HFFc6 (cell line): ENCODE measurements at regions not wholly inside any gene's neighbourhood (a gene's known extent, or its start where the extent isn't known, plus 50 kb on each side); places are given as distances from the start of the nearest gene placed in this dataset.
"Not testable (repeated sequence)": the region's sequence is repeated elsewhere in the genome, so short reads cannot be mapped to it uniquely, and the experiment has no call there.

ENCODE experiments used
- DNase-seq: peaks from one replicate; pipeline ENCODE4 v3.0.0-alpha.2; 2018
- H3K27ac Mint-ChIP-seq: 2 replicates; pipeline ENCODE4 v1.8.0; 2020; ENCODE audit warnings: mild to moderate bottlenecking, mixed read lengths
- H3K27me3 Mint-ChIP-seq: 2 replicates; pipeline ENCODE4 v1.8.0; 2021; ENCODE audit warnings: mild to moderate bottlenecking, moderate library complexity, mixed read lengths; ENCODE audit not compliant: insufficient read depth
- H3K36me3 Mint-ChIP-seq: 2 replicates; pipeline ENCODE4 v1.8.0; 2021; ENCODE audit warnings: low read depth, mixed read lengths
- H3K4me1 Mint-ChIP-seq: 2 replicates; pipeline ENCODE4 v1.8.0; 2020; ENCODE audit warnings: low read depth, mixed read lengths
- H3K4me3 Mint-ChIP-seq: 2 replicates; pipeline ENCODE4 v1.8.0; 2020; ENCODE audit warnings: mild to moderate bottlenecking, moderate library complexity, mixed read lengths
- H3K9me3 Mint-ChIP-seq: 2 replicates; pipeline ENCODE4 v1.8.0; 2020; ENCODE audit warnings: mild to moderate bottlenecking, mixed read lengths
- CTCF ChIP-seq: fragments of 200-600 bp; sonication (generic); IDR thresholded peaks from 2 replicates; pipeline ENCODE4 v1.5.0; 2021; ENCODE audit warnings: antibody characterized with exemption, mild to moderate bottlenecking

DNA sequence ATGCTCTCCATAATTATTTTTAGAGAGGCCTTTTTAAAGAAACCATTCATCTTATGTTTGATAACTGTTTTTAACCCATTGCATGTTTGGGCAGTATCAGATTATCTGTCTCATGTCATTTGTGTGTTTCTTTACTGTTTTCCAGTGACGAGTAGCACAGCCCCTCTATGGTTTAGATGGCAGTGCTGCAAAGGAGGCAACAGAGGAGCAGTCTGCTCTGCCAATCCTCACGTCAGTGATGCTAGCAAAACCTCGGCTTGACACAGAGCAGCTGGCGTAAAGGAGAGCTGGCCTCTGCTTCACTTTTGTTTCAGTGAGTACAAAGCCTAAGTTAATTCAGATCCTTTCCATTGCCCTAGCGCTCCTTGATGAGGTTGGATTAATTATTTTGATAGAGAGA, 80.4 kb upstream of the GARIN1A start:
- Mint-ChIP-seq H3K4me1 (peaks cover 10% of the 10 kb centered on the region), H3K27me3 (peaks cover 6% of the 10 kb centered on the region), H3K27ac (no peak overlapping the region), H3K36me3 (peaks cover 20% of the 10 kb centered on the region), H3K9me3 (no peaks in the 10 kb centered on the region), H3K4me3 (no peak overlapping the region)
- no peak for TF ChIP-seq CTCF
- DNase-seq = no peak

DNA sequence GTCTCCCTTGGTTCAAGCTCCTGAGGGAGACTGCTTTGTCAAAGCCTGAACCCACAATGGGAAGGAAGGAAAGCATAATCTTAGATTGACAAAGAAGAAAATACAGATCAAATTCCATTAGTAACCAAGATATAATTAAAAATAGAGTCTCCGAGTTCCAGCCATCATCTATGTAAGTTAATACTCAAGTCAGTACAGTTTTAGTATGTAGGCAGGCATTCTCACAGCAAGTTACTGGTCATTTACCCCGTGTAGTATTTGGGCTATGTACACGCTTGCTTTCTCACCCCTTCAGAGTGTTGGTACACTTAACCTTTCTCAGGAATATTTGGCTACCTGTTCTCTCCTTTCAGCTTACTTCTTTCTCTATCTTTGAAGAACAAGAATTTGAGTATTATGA, 79.9 kb upstream of the GARIN1A start:
- Mint-ChIP-seq H3K4me1 (peaks cover 10% of the 10 kb centered on the region), H3K36me3 (peaks cover 18% of the 10 kb centered on the region)
- H3K4me3 Mint-ChIP-seq, H3K9me3 Mint-ChIP-seq, DNase-seq, H3K27me3 Mint-ChIP-seq, H3K27ac Mint-ChIP-seq: not testable (repeated sequence)

GRCh38 chr7:128594061-128594460, 78.0 kb upstream of the GARIN1A start:
- not testable (repeated sequence) for H3K9me3 Mint-ChIP-seq, H3K27me3 Mint-ChIP-seq, H3K4me3 Mint-ChIP-seq, DNase-seq
- H3K27ac Mint-ChIP-seq = peak overlapping the region; percentile 25; the same call in 1 of the 2 replicates
- peaks cover 17% of the 10 kb centered on the region for H3K36me3 Mint-ChIP-seq
- H3K4me1 Mint-ChIP-seq = peaks cover 16% of the 10 kb centered on the region

GRCh38 chr7:128596336-128597128, 75.6 kb upstream of the GARIN1A start:
- not testable (repeated sequence) for DNase-seq
- peaks cover 24% of the 10 kb centered on the region for H3K36me3 Mint-ChIP-seq

DNA sequence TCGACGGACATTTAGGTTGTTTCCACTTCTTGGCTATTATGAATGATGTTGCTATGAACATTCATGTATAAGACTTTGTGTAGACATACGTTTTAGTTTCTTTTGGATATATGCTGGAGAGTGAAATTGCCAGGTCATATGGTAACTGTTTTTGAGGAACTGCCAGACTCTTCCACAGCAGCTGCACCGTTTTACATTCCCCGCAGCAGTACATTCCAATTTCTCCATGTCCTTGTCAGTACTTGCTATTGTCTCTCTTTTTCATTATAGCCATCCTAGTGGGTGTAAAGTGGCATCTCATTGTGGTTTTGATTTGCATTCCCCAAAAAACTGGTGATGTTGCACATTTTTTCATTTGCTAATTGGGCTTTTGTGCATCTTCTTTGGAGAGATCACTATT, 73.1 kb upstream of the GARIN1A start:
- not testable (repeated sequence) for DNase-seq, H3K27me3 Mint-ChIP-seq, H3K4me3 Mint-ChIP-seq, H3K9me3 Mint-ChIP-seq, H3K27ac Mint-ChIP-seq
- Mint-ChIP-seq H3K4me1 (peaks cover 19% of the 10 kb centered on the region), H3K36me3 (peaks cover 22% of the 10 kb centered on the region)

More at GRCh38 chr7:128596336-128597128, 75.6 kb upstream of the GARIN1A start:
- not testable (repeated sequence) for H3K9me3 Mint-ChIP-seq, H3K27me3 Mint-ChIP-seq, H3K4me3 Mint-ChIP-seq
- peaks cover 19% of the 10 kb centered on the region for H3K4me1 Mint-ChIP-seq
- 0 out of 2 replicates have a peak overlapping the region, but pooled peaks have one; percentile 11 for H3K27ac Mint-ChIP-seq

DNA sequence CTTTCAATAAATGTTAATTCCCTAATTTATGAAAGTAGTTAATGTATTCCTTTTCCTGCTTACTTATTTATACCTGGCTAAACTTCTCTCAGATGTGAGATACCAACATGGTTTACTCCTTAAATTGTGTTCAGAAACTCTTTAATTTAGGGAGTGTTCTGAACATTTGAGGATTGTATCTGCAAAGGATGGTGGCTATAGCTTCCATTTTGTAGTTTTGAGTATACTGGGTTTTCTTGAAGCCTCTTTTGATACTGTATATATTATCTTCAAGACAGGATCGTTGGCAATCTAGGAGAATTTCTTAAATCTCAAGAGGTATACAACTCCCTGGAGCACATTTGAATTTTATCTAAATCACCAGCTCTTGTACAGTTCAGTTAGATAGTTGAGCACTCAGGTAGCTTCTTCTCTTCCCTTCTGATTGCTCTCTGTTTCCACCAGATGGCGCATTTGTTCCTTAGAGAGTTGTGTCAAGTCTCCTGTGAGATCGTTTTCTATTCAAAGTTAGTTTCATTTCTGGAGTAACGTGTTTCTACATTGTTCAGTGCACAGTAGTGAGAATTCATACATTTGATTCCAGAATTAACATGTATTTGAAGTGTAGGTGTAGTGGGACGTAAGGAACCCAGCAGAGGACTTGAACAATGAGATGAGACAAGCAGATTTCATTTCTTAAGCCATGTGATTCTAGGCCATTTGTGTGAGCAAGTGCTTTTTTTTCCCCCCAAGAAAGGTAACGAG, 63.2 kb upstream of the GARIN1A start:
- peaks cover 14% of the 10 kb centered on the region for H3K4me1 Mint-ChIP-seq
- H3K27ac Mint-ChIP-seq = peak overlapping the region; percentile 88
- peak overlapping the region; percentile 91 for H3K4me3 Mint-ChIP-seq
- H3K9me3 Mint-ChIP-seq, H3K27me3 Mint-ChIP-seq: not testable (repeated sequence)
- peak; percentile 79 for TF ChIP-seq CTCF
- DNase-seq = peak; percentile 70
- H3K36me3 Mint-ChIP-seq = peaks cover 11% of the 10 kb centered on the region

- not testable (repeated sequence) for H3K4me3 Mint-ChIP-seq, DNase-seq, H3K27me3 Mint-ChIP-seq, H3K9me3 Mint-ChIP-seq, H3K27ac Mint-ChIP-seq
- Mint-ChIP-seq H3K36me3 (peaks cover 15% of the 10 kb centered on the region), H3K4me1 (peaks cover 21% of the 10 kb centered on the region)
These were observed 58.7 kb upstream of the GARIN1A start for GRCh38 chr7:128613366-128613765.

- not testable (repeated sequence) for H3K4me3 Mint-ChIP-seq, H3K27ac Mint-ChIP-seq, H3K9me3 Mint-ChIP-seq, H3K27me3 Mint-ChIP-seq, DNase-seq
- Mint-ChIP-seq H3K4me1 (peaks cover 13% of the 10 kb centered on the region), H3K36me3 (peaks cover 11% of the 10 kb centered on the region)
These were observed 57.3 kb upstream of the GARIN1A start for GRCh38 chr7:128614812-128615211.

- not testable (repeated sequence) for H3K27me3 Mint-ChIP-seq, H3K27ac Mint-ChIP-seq, H3K9me3 Mint-ChIP-seq, H3K4me3 Mint-ChIP-seq, DNase-seq
- peaks cover 13% of the 10 kb centered on the region for H3K4me1 Mint-ChIP-seq
- H3K36me3 Mint-ChIP-seq = peaks cover 11% of the 10 kb centered on the region
These were observed 55.3 kb upstream of the GARIN1A start for GRCh38 chr7:128616799-128617198.
